K562 (cell line): ENCODE measurements at regions not wholly inside any gene's neighbourhood (a gene's known extent, or its start where the extent isn't known, plus 50 kb on each side); places are given as distances from the start of the nearest gene placed in this dataset.

Experiments used
- ATAC-seq: fragments of 200-7000 bp; cut with Tn5 transposase; 3 replicates; pipeline ENCODE4 v1.9.1; 2020; ENCODE audit warnings: moderate library complexity
- BruUV-seq: library from RNA; stranded (reverse); fragments of 400-500 nt; replicated peaks from 2 replicates; lab custom pipeline; 2021; lab: Mats Ljungman, UMichigan
- CTCF ChIA-PET: fragments of 300-600 bp; formaldehyde crosslinking; extraction: SDS; loops from one replicate; lab custom pipeline; 2021; ENCODE audit warnings: low intra/inter-chr PET ratio; lab: Yijun Ruan, JAX
- POLR2A ChIA-PET: fragments of 300-600, 350-650 bp; sonication (Branson Sonifier 250); formaldehyde crosslinking; extraction: SDS; loops from one replicate; lab custom pipeline; 2021; ENCODE audit warnings: antibody characterized with exemption, inconsistent platforms; lab: Yijun Ruan, JAX
- DNase-seq, 4 experiments: peaks; one replicate each; pipeline versions ENCODE4 v3.0.0 to v3.0.0-alpha.2; 2011 to 2018; ENCODE audit warnings: low spot score in 3 of 4, mixed read lengths in 3 of 4; ENCODE audit errors: extremely low read depth in 1 of 4
- FAIRE-seq: peaks from 2 replicates; lab custom pipeline; 2011; peaks lifted over from hg19 to GRCh38; lab: Jason Lieb, UNC
- H2AFZ ChIP-seq: 2 replicates; pipeline ENCODE4 v1.6.0; 2011; ENCODE audit warnings: low read depth, low read length, control low read depth, inconsistent platforms
- H3K27ac ChIP-seq: fragments of 200-600 bp; 3 replicates; pipeline ENCODE4 v1.8.0; 2011; ENCODE audit warnings: low read depth, mild to moderate bottlenecking, control low read depth, inconsistent platforms, low read length, moderate library complexity, mixed read lengths; ENCODE audit errors: extremely low read depth
- H3K27me3 ChIP-seq, 2 experiments: fragments of 300-600 bp in 1 of 2; 2 replicates in 1 of 2; 3 replicates in 1 of 2; pipeline versions ENCODE4 v1.6.0 to v1.8.0; 2011; ENCODE audit warnings: inconsistent platforms in 2 of 2, low read length in 2 of 2, mild to moderate bottlenecking in 1 of 2, mixed read lengths in 1 of 2, moderate library complexity in 1 of 2; ENCODE audit not compliant: control insufficient read depth in 2 of 2, insufficient read depth in 2 of 2
- H3K36me3 ChIP-seq: fragments of 300-600 bp; 3 replicates; pipeline ENCODE4 v1.8.0; 2011; ENCODE audit warnings: mild to moderate bottlenecking, low read length, inconsistent platforms; ENCODE audit not compliant: control insufficient read depth, insufficient read depth
- H3K4me1 ChIP-seq, 2 experiments: fragments of 200-600 bp in 1 of 2; replicated peaks in 1 of 2; 2 replicates in 1 of 2; 3 replicates in 1 of 2; pipeline versions ENCODE4 v1.5.1 to v1.8.0; 2011; ENCODE audit warnings: inconsistent platforms in 2 of 2, low read length in 2 of 2, mild to moderate bottlenecking in 1 of 2, mixed read lengths in 1 of 2, moderate library complexity in 1 of 2; ENCODE audit not compliant: control insufficient read depth in 2 of 2, insufficient read depth in 2 of 2
- H3K4me2 ChIP-seq: 2 replicates; pipeline ENCODE4 v1.6.1; 2011; ENCODE audit warnings: low read length, control low read depth, inconsistent platforms, mixed read lengths; ENCODE audit not compliant: insufficient read depth
- H3K4me3 ChIP-seq: fragments of 200-600 bp; sonication (generic), shearing (Covaris generic); 2 replicates; pipeline ENCODE4 v1.5.1; 2016; ENCODE audit warnings: control low read depth, inconsistent platforms
- H3K79me2 ChIP-seq: fragments of 200-600 bp; 3 replicates; pipeline ENCODE4 v1.8.0; 2011; ENCODE audit warnings: low read length, inconsistent platforms; ENCODE audit not compliant: control insufficient read depth, insufficient read depth
- H3K9ac ChIP-seq, 2 experiments: 2 replicates each; pipeline versions ENCODE4 v1.6.0 to v1.6.1; 2011; ENCODE audit warnings: low read depth in 2 of 2, low read length in 2 of 2, control low read depth in 1 of 2, inconsistent platforms in 1 of 2, mild to moderate bottlenecking in 1 of 2, mixed read lengths in 1 of 2; ENCODE audit not compliant: insufficient read depth in 1 of 2
- H3K9me1 ChIP-seq: one replicate; pipeline ENCODE4 v1.6.0; 2011; ENCODE audit warnings: inconsistent platforms, mild to moderate bottlenecking, low read length, moderate library complexity; ENCODE audit not compliant: control insufficient read depth, insufficient read depth
- H3K9me3 ChIP-seq: replicated peaks from 2 replicates; pipeline ENCODE4 v1.5.1; 2011; ENCODE audit warnings: low read depth, low read length, inconsistent platforms; ENCODE audit not compliant: control insufficient read depth, insufficient read depth
- H4K20me1 ChIP-seq: replicated peaks from 2 replicates; pipeline ENCODE4 v1.6.1; 2011; ENCODE audit warnings: low read length, inconsistent platforms, mixed read lengths; ENCODE audit not compliant: control insufficient read depth, insufficient read depth
- CTBP1 ChIP-seq: fragments of 450-650 bp; IDR thresholded peaks from 2 replicates; pipeline ENCODE4 v1.6.1; 2016; ENCODE audit warnings: borderline replicate concordance
- EZH2 ChIP-seq: IDR thresholded peaks from 2 replicates; pipeline ENCODE4 v1.6.1; 2012; ENCODE audit warnings: low read depth, mild to moderate bottlenecking, inconsistent platforms, low read length, borderline replicate concordance
- GTF2F1 ChIP-seq: IDR thresholded peaks from 2 replicates; pipeline ENCODE4 v1.6.1; 2011; ENCODE audit warnings: low read depth, low read length, improper control_type of control experiment
- NFXL1 ChIP-seq: fragments of 450-650 bp; formaldehyde crosslinking; IDR thresholded peaks from 2 replicates; pipeline ENCODE4 v1.4.0; 2021; ENCODE audit warnings: mild to moderate bottlenecking
- PRMT5 ChIP-seq: sonication (generic); formaldehyde crosslinking; IDR thresholded peaks from 2 replicates; pipeline ENCODE4 v1.5.0; 2020; ENCODE audit warnings: missing genetic modification reagents
- PURB ChIP-seq: sonication (generic); formaldehyde crosslinking; IDR thresholded peaks from 2 replicates; pipeline ENCODE4 v1.9.0; 2021; ENCODE audit warnings: low read depth, mild to moderate bottlenecking, missing genetic modification reagents
- SMARCB1 ChIP-seq: IDR thresholded peaks from 2 replicates; pipeline ENCODE4 v1.6.1; 2011; ENCODE audit warnings: improper control_type of control experiment, low read depth; ENCODE audit not compliant: insufficient read length
- ZBTB1 ChIP-seq: sonication (generic); formaldehyde crosslinking; IDR thresholded peaks from 2 replicates; pipeline ENCODE4 v1.8.1; 2023; ENCODE audit warnings: missing genetic modification reagents, low read depth, mild to moderate bottlenecking, borderline replicate concordance
- ZC3H11A ChIP-seq: IDR thresholded peaks from 2 replicates; pipeline ENCODE4 v1.6.1; 2012; ENCODE audit warnings: low read depth, low read length, improper control_type of control experiment
- ZNF217 ChIP-seq: sonication (generic); formaldehyde crosslinking; IDR thresholded peaks from 2 replicates; pipeline ENCODE4 v1.8.0; 2022; ENCODE audit warnings: mild to moderate bottlenecking, missing genetic modification reagents
- ZNF347 ChIP-seq: fragments of 450-650 bp; formaldehyde crosslinking; IDR thresholded peaks from 2 replicates; pipeline ENCODE4 v1.4.0; 2020; ENCODE audit warnings: low read depth, mild to moderate bottlenecking, moderate library complexity
- ZNF696 ChIP-seq: fragments of 250-450 bp; sonication (Bioruptor Pico); conservative IDR thresholded peaks from 2 replicates; pipeline ENCODE4 v1.4.0; 2020; ENCODE audit warnings: mild to moderate bottlenecking, moderate library complexity
- ZNF780A ChIP-seq: fragments of 250-450 bp; sonication (Bioruptor Pico); IDR thresholded peaks from 2 replicates; pipeline ENCODE4 v1.5.0; 2021; ENCODE audit warnings: mild to moderate bottlenecking
- WGBS: fragments of 100-300 bp; shearing (Covaris generic); methylation state at CpG from one replicate; pipeline ENCODE4 v1.1.6; 2016; ENCODE audit warnings: low coverage, mixed read lengths; ENCODE audit not compliant: insufficient coverage; ENCODE audit errors: missing lambda C conversion rate; 5-methylcytosine and 5-hydroxymethylcytosine counted together
- in situ Hi-C: fragments of 300-500 bp; cut with MboI; formaldehyde crosslinking; loops from 4 replicates; pipeline ENCODE4 v1.15.0; 2018; ENCODE audit warnings: inconsistent platforms, mixed read lengths
- intact Hi-C: fragments of 100-400 bp; cut with micrococcal nuclease; formaldehyde crosslinking; loops from 2 replicates; pipeline ENCODE4 v1.14.2; 2022
- TF ChIP-seq, protein P1 (sequence below), 2 experiments: fragments of 450-650 bp; conservative IDR thresholded peaks; 2 replicates each; pipeline ENCODE4 v1.6.1; 2017; ENCODE audit warnings: mild to moderate bottlenecking in 2 of 2, moderate library complexity in 2 of 2
- TF ChIP-seq, protein P2 (sequence below): fragments of 200-400 bp; formaldehyde crosslinking; IDR thresholded peaks from 2 replicates; pipeline ENCODE4 v1.6.1; 2017; ENCODE audit warnings: mild to moderate bottlenecking, low read depth, low read length, moderate library complexity
- TF ChIP-seq, protein P3 (sequence below): sonication (generic); formaldehyde crosslinking; IDR thresholded peaks from 2 replicates; pipeline ENCODE4 v1.8.0; 2023; ENCODE audit warnings: missing genetic modification reagents, mild to moderate bottlenecking, borderline replicate concordance

DNA sequence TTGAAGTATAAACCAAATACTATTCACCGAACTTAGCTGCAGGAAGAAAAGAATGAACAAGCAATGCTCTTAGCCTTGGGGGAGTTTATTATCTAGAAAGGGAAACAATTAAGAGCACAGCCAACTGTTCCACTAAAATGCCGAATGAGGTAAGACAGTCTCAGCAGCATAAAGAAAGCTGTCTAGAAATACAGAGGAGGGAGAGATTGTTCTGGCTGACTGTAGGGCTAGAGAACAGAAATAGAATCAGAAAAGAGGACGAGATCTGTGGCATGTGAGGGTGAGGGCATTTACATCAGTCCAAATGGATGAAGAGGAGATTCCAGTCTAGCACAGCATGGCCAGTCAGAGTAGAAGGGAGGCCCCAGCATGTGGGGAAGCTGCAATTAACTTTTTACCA lies 56.8 kb upstream of the TNFRSF19 start:
- no peaks in the 10 kb centered on the region for H3K79me2 ChIP-seq
- intact Hi-C loops: no loop called here
- TF ChIP-seq CTBP1: no peak
- no peak for TF ChIP-seq ZC3H11A
- TF ChIP-seq PURB (CRISPR knock-in tag): no peak
- TF ChIP-seq, protein P1, sequence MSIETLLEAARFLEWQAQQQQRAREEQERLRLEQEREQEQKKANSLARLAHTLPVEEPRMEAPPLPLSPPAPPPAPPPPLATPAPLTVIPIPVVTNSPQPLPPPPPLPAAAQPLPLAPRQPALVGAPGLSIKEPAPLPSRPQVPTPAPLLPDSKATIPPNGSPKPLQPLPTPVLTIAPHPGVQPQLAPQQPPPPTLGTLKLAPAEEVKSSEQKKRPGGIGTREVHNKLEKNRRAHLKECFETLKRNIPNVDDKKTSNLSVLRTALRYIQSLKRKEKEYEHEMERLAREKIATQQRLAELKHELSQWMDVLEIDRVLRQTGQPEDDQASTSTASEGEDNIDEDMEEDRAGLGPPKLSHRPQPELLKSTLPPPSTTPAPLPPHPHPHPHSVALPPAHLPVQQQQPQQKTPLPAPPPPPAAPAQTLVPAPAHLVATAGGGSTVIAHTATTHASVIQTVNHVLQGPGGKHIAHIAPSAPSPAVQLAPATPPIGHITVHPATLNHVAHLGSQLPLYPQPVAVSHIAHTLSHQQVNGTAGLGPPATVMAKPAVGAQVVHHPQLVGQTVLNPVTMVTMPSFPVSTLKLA (conservative IDR thresholded peaks at IDR 0.05): no peak
- no peak for TF ChIP-seq ZBTB1 (CRISPR knock-in tag)
- TF ChIP-seq SMARCB1: no peak
- TF ChIP-seq ZNF347 (CRISPR knock-in tag): no peak
- no peak for TF ChIP-seq GTF2F1
- no peak for TF ChIP-seq ZNF696 (CRISPR knock-in tag)
- TF ChIP-seq, protein P2, sequence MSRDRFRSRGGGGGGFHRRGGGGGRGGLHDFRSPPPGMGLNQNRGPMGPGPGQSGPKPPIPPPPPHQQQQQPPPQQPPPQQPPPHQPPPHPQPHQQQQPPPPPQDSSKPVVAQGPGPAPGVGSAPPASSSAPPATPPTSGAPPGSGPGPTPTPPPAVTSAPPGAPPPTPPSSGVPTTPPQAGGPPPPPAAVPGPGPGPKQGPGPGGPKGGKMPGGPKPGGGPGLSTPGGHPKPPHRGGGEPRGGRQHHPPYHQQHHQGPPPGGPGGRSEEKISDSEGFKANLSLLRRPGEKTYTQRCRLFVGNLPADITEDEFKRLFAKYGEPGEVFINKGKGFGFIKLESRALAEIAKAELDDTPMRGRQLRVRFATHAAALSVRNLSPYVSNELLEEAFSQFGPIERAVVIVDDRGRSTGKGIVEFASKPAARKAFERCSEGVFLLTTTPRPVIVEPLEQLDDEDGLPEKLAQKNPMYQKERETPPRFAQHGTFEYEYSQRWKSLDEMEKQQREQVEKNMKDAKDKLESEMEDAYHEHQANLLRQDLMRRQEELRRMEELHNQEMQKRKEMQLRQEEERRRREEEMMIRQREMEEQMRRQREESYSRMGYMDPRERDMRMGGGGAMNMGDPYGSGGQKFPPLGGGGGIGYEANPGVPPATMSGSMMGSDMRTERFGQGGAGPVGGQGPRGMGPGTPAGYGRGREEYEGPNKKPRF: no peak
- TF ChIP-seq ZNF780A: no peak
- no peak for TF ChIP-seq PRMT5 (CRISPR knock-in tag)
- no peak for TF ChIP-seq ZNF217 (CRISPR knock-in tag)
- TF ChIP-seq NFXL1 (CRISPR knock-in tag): no peak
- TF ChIP-seq EZH2: no peak
- TF ChIP-seq, protein P3, sequence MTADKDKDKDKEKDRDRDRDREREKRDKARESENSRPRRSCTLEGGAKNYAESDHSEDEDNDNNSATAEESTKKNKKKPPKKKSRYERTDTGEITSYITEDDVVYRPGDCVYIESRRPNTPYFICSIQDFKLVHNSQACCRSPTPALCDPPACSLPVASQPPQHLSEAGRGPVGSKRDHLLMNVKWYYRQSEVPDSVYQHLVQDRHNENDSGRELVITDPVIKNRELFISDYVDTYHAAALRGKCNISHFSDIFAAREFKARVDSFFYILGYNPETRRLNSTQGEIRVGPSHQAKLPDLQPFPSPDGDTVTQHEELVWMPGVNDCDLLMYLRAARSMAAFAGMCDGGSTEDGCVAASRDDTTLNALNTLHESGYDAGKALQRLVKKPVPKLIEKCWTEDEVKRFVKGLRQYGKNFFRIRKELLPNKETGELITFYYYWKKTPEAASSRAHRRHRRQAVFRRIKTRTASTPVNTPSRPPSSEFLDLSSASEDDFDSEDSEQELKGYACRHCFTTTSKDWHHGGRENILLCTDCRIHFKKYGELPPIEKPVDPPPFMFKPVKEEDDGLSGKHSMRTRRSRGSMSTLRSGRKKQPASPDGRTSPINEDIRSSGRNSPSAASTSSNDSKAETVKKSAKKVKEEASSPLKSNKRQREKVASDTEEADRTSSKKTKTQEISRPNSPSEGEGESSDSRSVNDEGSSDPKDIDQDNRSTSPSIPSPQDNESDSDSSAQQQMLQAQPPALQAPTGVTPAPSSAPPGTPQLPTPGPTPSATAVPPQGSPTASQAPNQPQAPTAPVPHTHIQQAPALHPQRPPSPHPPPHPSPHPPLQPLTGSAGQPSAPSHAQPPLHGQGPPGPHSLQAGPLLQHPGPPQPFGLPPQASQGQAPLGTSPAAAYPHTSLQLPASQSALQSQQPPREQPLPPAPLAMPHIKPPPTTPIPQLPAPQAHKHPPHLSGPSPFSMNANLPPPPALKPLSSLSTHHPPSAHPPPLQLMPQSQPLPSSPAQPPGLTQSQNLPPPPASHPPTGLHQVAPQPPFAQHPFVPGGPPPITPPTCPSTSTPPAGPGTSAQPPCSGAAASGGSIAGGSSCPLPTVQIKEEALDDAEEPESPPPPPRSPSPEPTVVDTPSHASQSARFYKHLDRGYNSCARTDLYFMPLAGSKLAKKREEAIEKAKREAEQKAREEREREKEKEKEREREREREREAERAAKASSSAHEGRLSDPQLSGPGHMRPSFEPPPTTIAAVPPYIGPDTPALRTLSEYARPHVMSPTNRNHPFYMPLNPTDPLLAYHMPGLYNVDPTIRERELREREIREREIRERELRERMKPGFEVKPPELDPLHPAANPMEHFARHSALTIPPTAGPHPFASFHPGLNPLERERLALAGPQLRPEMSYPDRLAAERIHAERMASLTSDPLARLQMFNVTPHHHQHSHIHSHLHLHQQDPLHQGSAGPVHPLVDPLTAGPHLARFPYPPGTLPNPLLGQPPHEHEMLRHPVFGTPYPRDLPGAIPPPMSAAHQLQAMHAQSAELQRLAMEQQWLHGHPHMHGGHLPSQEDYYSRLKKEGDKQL (CRISPR knock-in tag): no peak

More for the DNA sequence above, 56.8 kb upstream of the TNFRSF19 start:
- ChIA-PET CTCF (no interaction called here), POLR2A (no interaction called here)
- Histone ChIP-seq H3K4me1 (no peaks in the 10 kb centered on the region), H3K27ac (no peak overlapping the region), H3K4me2 (no peak overlapping the region), H3K4me3 (no peak overlapping the region), H3K9me3 (no peaks in the 10 kb centered on the region), H2AFZ (no peak overlapping the region), H3K27me3 (peaks cover 0 to 8% of the 10 kb centered on the region in 2 experiments; a peak in 1 of 5 replicates), H3K9ac (no peak overlapping the region), H4K20me1 (no peaks in the 10 kb centered on the region), H3K36me3 (no peaks in the 10 kb centered on the region), H3K9me1 (no peaks in the 10 kb centered on the region)
- 0% methylated on average over 3 of the region's 3 CpGs for WGBS
- FAIRE-seq: no peak
- no peak for ATAC-seq
- in situ Hi-C loops: no loop called here
- no TSS peak for BruUV-seq
- DNase-seq: no peak
